NB4 (cell line): ENCODE measurements at regions not wholly inside any gene's neighbourhood (a gene's known extent, or its start where the extent isn't known, plus 50 kb on each side); places are given as distances from the start of the nearest gene placed in this dataset.

Source experiments
- DNase-seq: peaks from one replicate; pipeline ENCODE4 v3.0.0; 2010; ENCODE audit warnings: low read depth
- H3K4me3 ChIP-seq: one replicate; pipeline ENCODE4 v1.5.1; 2011; ENCODE audit warnings: mild to moderate bottlenecking, low read depth, low read length, moderate library complexity
- CTCF ChIP-seq: IDR thresholded peaks from one replicate; pipeline ENCODE4 v1.5.1; 2012; ENCODE audit warnings: low read depth, low read length
- MAX ChIP-seq: IDR thresholded peaks from 2 replicates; pipeline ENCODE4 v1.6.1; 2011; ENCODE audit warnings: low read depth, low read length
- MYC ChIP-seq: IDR thresholded peaks from 2 replicates; pipeline ENCODE4 v1.6.1; 2011; ENCODE audit warnings: low read depth, low read length
- POLR2A ChIP-seq: IDR thresholded peaks from 2 replicates; pipeline ENCODE4 v1.6.1; 2011; ENCODE audit warnings: mild to moderate bottlenecking; ENCODE audit not compliant: insufficient read length; ENCODE audit errors: extremely low read depth

GRCh38 chr2:58862244-58862643 lies 621.1 kb upstream of the FANCL start:
- no peak for DNase-seq
- no peak for TF ChIP-seq POLR2A
- no peak for TF ChIP-seq CTCF
- no peak for TF ChIP-seq MYC
- TF ChIP-seq MAX: no peak
- H3K4me3 ChIP-seq: no peak overlapping the region

- no peak for DNase-seq
- TF ChIP-seq MYC (no peak), POLR2A (no peak), CTCF (no peak), MAX (no peak)
- no peak overlapping the region for H3K4me3 ChIP-seq
These were observed 619.5 kb upstream of the FANCL start for GRCh38 chr2:58860586-58860985.

- no peak for DNase-seq
- no peak for TF ChIP-seq MYC
- TF ChIP-seq POLR2A: no peak
- no peak for TF ChIP-seq CTCF
- no peak for TF ChIP-seq MAX
These were observed 615.0 kb upstream of the FANCL start for GRCh38 chr2:58856100-58856499.

GRCh38 chr2:58853420-58853819 lies 612.3 kb upstream of the FANCL start:
- no peak overlapping the region for H3K4me3 ChIP-seq
- TF ChIP-seq MAX (no peak), CTCF (no peak), POLR2A (no peak), MYC (no peak)
- DNase-seq: no peak

More at GRCh38 chr2:58856100-58856499, 615.0 kb upstream of the FANCL start:
- no peak overlapping the region for H3K4me3 ChIP-seq

- H3K4me3 ChIP-seq: no peak overlapping the region
- no peak for DNase-seq
- TF ChIP-seq MYC: no peak
- no peak for TF ChIP-seq MAX
- TF ChIP-seq POLR2A: no peak
- no peak for TF ChIP-seq CTCF
These were observed 611.8 kb upstream of the FANCL start for GRCh38 chr2:58852905-58853304.

GRCh38 chr2:58852243-58852642 lies 611.1 kb upstream of the FANCL start:
- TF ChIP-seq MYC (no peak), MAX (no peak), CTCF (no peak), POLR2A (no peak)
- no peak for DNase-seq
- H3K4me3 ChIP-seq: no peak overlapping the region
